Astrocyte of the spinal cord (primary cell): ENCODE measurements at regions not wholly inside any gene's neighbourhood (a gene's known extent, or its start where the extent isn't known, plus 50 kb on each side); places are given as distances from the start of the nearest gene placed in this dataset.

Experiments used
- DNase-seq: peaks from one replicate; pipeline ENCODE4 v3.0.0; 2011; ENCODE audit warnings: low read depth, low spot score
- H3K4me3 ChIP-seq: 2 replicates; pipeline ENCODE4 v1.5.1; 2011; ENCODE audit warnings: low read depth, mild to moderate bottlenecking, low read length, moderate library complexity
- CTCF ChIP-seq: IDR thresholded peaks from 2 replicates; pipeline ENCODE4 v1.5.1; 2012; ENCODE audit warnings: low read depth, mild to moderate bottlenecking, low read length, inconsistent platforms
- in situ Hi-C: cut with HindIII; loops from 2 replicates; pipeline ENCODE4 v1.10.0; 2017; ENCODE audit warnings: low sequenced_read_pairs

- no peak overlapping the region for H3K4me3 ChIP-seq
Observed at GRCh38 chr2:3131636-3132326, 245.8 kb downstream of the EIPR1 start.

GRCh38 chr2:3130889-3131635 lies 246.6 kb downstream of the EIPR1 start:
- DNase-seq: no peak
- no peak for TF ChIP-seq CTCF
- H3K4me3 ChIP-seq: no peak overlapping the region
- in situ Hi-C loops: no loop called here

More at GRCh38 chr2:3131636-3132326, 245.8 kb downstream of the EIPR1 start:
- DNase-seq: no peak
- in situ Hi-C loops: no loop called here
- TF ChIP-seq CTCF: no peak

- DNase-seq: no peak
- no peak overlapping the region for H3K4me3 ChIP-seq
- in situ Hi-C loops: no loop called here
- no peak for TF ChIP-seq CTCF
Observed at GRCh38 chr2:3130444-3130843, 247.2 kb downstream of the EIPR1 start.

GRCh38 chr2:3129867-3130266 lies 247.8 kb downstream of the EIPR1 start:
- H3K4me3 ChIP-seq: no peak overlapping the region
- in situ Hi-C loops: no loop called here
- no peak for TF ChIP-seq CTCF
- no peak for DNase-seq

GRCh38 chr2:3128786-3129185 lies 248.8 kb downstream of the EIPR1 start:
- DNase-seq: no peak
- H3K4me3 ChIP-seq: no peak overlapping the region
- in situ Hi-C loops: no loop called here
- TF ChIP-seq CTCF: no peak

GRCh38 chr2:3127710-3128109 lies 249.9 kb downstream of the EIPR1 start:
- in situ Hi-C loops: no loop called here
- no peak for DNase-seq
- TF ChIP-seq CTCF: no peak
- H3K4me3 ChIP-seq: no peak overlapping the region
